ENCODE measurements at regions not wholly inside any gene's neighbourhood (a gene's known extent, or its start where the extent isn't known, plus 50 kb on each side); places are given as distances from the start of the nearest gene placed in this dataset.

- H3K27me3 ChIP-seq (ENCODE audit: insufficient read depth, low read length): no peaks in the 10 kb centered on the region
- no peak overlapping the region for H3K4me2 ChIP-seq (ENCODE audit: insufficient read depth, low read length)
- TF ChIP-seq, protein P1, sequence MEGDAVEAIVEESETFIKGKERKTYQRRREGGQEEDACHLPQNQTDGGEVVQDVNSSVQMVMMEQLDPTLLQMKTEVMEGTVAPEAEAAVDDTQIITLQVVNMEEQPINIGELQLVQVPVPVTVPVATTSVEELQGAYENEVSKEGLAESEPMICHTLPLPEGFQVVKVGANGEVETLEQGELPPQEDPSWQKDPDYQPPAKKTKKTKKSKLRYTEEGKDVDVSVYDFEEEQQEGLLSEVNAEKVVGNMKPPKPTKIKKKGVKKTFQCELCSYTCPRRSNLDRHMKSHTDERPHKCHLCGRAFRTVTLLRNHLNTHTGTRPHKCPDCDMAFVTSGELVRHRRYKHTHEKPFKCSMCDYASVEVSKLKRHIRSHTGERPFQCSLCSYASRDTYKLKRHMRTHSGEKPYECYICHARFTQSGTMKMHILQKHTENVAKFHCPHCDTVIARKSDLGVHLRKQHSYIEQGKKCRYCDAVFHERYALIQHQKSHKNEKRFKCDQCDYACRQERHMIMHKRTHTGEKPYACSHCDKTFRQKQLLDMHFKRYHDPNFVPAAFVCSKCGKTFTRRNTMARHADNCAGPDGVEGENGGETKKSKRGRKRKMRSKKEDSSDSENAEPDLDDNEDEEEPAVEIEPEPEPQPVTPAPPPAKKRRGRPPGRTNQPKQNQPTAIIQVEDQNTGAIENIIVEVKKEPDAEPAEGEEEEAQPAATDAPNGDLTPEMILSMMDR (IDR thresholded peaks at IDR 0.05; ENCODE audit: extremely low read depth, low read depth, low read length): no peak
- H3K4me1 ChIP-seq (ENCODE audit: insufficient read depth, low read length): no peaks in the 10 kb centered on the region
- no peak overlapping the region for H2AFZ ChIP-seq (ENCODE audit: low read length)
- no peaks in the 10 kb centered on the region for H3K79me2 ChIP-seq (ENCODE audit: insufficient read depth, low read length)
- H3K36me3 ChIP-seq (ENCODE audit: insufficient read depth, low read length): no peaks in the 10 kb centered on the region
- DNase-seq (ENCODE audit: insufficient read length, low spot score, missing footprints): no peak
- H3K4me3 ChIP-seq (ENCODE audit: insufficient read depth, low read length): no peak overlapping the region
- H3K9me3 ChIP-seq (ENCODE audit: low read depth, low read length): no peaks in the 10 kb centered on the region
- H3K27ac ChIP-seq (ENCODE audit: low read depth, low read length): no peak overlapping the region
- no peaks in the 10 kb centered on the region for H4K20me1 ChIP-seq (ENCODE audit: insufficient read depth, low read length)
These were observed 1280.2 kb upstream of the WWC1 start for GRCh38 chr5:167011196-167011595.

GRCh38 chr5:167012123-167013034 is 1279.1 kb upstream of the WWC1 start:
- H3K4me3 ChIP-seq (ENCODE audit: insufficient read depth, low read length): no peak overlapping the region
- no peaks in the 10 kb centered on the region for H3K27me3 ChIP-seq (ENCODE audit: insufficient read depth, low read length)
- DNase-seq (ENCODE audit: insufficient read length, low spot score, missing footprints): no peak
- no peaks in the 10 kb centered on the region for H3K9me3 ChIP-seq (ENCODE audit: low read depth, low read length)
- TF ChIP-seq, protein P1 (IDR thresholded peaks at IDR 0.05; ENCODE audit: extremely low read depth, low read depth, low read length): no peak
- H3K4me1 ChIP-seq (ENCODE audit: insufficient read depth, low read length): no peaks in the 10 kb centered on the region
- no peak overlapping the region for H2AFZ ChIP-seq (ENCODE audit: low read length)
- no peaks in the 10 kb centered on the region for H3K36me3 ChIP-seq (ENCODE audit: insufficient read depth, low read length)
- no peaks in the 10 kb centered on the region for H3K79me2 ChIP-seq (ENCODE audit: insufficient read depth, low read length)
- no peak overlapping the region for H3K4me2 ChIP-seq (ENCODE audit: insufficient read depth, low read length)
- no peaks in the 10 kb centered on the region for H4K20me1 ChIP-seq (ENCODE audit: insufficient read depth, low read length)
- no peak overlapping the region for H3K27ac ChIP-seq (ENCODE audit: low read depth, low read length)

DNA sequence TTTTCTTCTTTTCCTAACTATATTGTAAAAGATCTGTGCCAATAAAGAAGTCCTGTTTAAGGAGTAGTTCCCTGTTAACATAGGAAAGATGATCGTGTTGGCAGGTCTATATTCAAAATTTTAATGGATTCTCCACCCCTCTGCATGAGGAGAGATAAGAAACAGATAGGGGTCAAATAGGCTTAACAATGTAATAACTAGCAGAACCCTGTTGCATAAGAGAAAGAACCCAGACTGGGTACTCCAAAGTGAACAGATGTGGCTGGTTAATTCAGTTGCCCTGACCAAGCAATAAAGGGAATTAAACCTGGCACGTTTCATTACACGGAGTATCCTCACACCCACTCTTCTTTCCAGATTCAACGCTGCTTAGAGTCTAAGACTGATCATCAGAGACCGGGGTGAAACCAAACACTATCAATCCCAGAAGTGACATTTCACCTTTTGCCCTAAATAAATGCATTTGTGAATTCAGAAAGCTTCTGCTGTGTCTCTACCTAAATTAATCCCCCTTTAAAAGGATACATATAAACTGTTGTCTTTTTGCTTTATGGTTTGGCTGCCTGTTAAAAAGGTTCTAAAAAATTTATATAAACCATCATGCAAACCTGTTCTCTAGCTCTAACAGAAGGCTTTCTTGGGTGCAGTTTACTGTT is 1276.9 kb upstream of the WWC1 start:
- no peaks in the 10 kb centered on the region for H3K79me2 ChIP-seq (ENCODE audit: insufficient read depth, low read length)
- no peak for DNase-seq (ENCODE audit: insufficient read length, low spot score, missing footprints)

More for the DNA sequence above, 1276.9 kb upstream of the WWC1 start:
- H3K4me2 ChIP-seq (ENCODE audit: insufficient read depth, low read length): no peak overlapping the region
- no peaks in the 10 kb centered on the region for H3K36me3 ChIP-seq (ENCODE audit: insufficient read depth, low read length)
- no peak overlapping the region for H3K27ac ChIP-seq (ENCODE audit: low read depth, low read length)
- H3K4me1 ChIP-seq (ENCODE audit: insufficient read depth, low read length): no peaks in the 10 kb centered on the region
- no peaks in the 10 kb centered on the region for H3K9me3 ChIP-seq (ENCODE audit: low read depth, low read length)
- TF ChIP-seq, protein P1 (IDR thresholded peaks at IDR 0.05; ENCODE audit: extremely low read depth, low read depth, low read length): no peak
- H2AFZ ChIP-seq (ENCODE audit: low read length): no peak overlapping the region
- H3K27me3 ChIP-seq (ENCODE audit: insufficient read depth, low read length): no peaks in the 10 kb centered on the region
- no peaks in the 10 kb centered on the region for H4K20me1 ChIP-seq (ENCODE audit: insufficient read depth, low read length)
- H3K4me3 ChIP-seq (ENCODE audit: insufficient read depth, low read length): no peak overlapping the region
